Psoas muscle (tissue), 7 donors: ENCODE measurements at regions not wholly inside any gene's neighbourhood (a gene's known extent, or its start where the extent isn't known, plus 50 kb on each side); places are given as distances from the start of the nearest gene placed in this dataset.
"Not testable (repeated sequence)": the region's sequence is repeated elsewhere in the genome, so short reads cannot be mapped to it uniquely, and the experiment has no call there.

Experiments used
- ATAC-seq, 4 donors: fragments of 200-7000 bp; cut with Tn5 transposase; one replicate each; pipeline ENCODE4 v1.9.1; 2020; ENCODE audit warnings: moderate library complexity in 3 of 4, mild to moderate bottlenecking in 2 of 4
- DNase-seq, 2 donors: peaks; one replicate each; pipeline ENCODE4 v3.0.0-alpha.2; 2020
- H3K27ac ChIP-seq: fragments of 200-600 bp; one replicate; pipeline ENCODE4 v1.8.0; 2022
- H3K27me3 ChIP-seq, 3 donors: fragments of 200-600 bp in 1 of 3; one replicate each; pipeline versions ENCODE4 v1.6.1 to v1.8.0; 2013 to 2022; ENCODE audit warnings: low read length in 2 of 3, mild to moderate bottlenecking in 2 of 3, moderate library complexity in 1 of 3; ENCODE audit not compliant: insufficient read depth in 3 of 3
- H3K36me3 ChIP-seq, 2 donors: fragments of 200-600 bp in 1 of 2; one replicate each; pipeline versions ENCODE4 v1.6.1 to v1.8.0; 2013 to 2022; ENCODE audit warnings: low read depth in 1 of 2, mild to moderate bottlenecking in 1 of 2, moderate library complexity in 1 of 2; ENCODE audit not compliant: insufficient read depth in 1 of 2
- H3K4me1 ChIP-seq: fragments of 200-600 bp; one replicate; pipeline ENCODE4 v1.8.0; 2022
- H3K4me3 ChIP-seq: fragments of 200-600 bp; one replicate; pipeline ENCODE4 v1.8.0; 2022; ENCODE audit warnings: mild to moderate bottlenecking
- H3K9me3 ChIP-seq: fragments of 200-600 bp; one replicate; pipeline ENCODE4 v1.8.0; 2022
- WGBS, 3 donors: extraction: QIAGEN DNeasy Blood & Tissue Kit; methylation state at CpG; one replicate each; pipeline versions ENCODE4 v1.1.6 to v1.1.7; 2013; 5-methylcytosine and 5-hydroxymethylcytosine counted together
- intact Hi-C, 2 donors: fragments of 100-400 bp; cut with DNase I; formaldehyde crosslinking; loops; one replicate each; pipeline versions ENCODE4 v1.11.0 to v1.14.2; 2022
- TF ChIP-seq, protein P1 (sequence below): fragments of 200-600 bp; IDR thresholded peaks from one replicate; pipeline ENCODE4 v1.8.0; 2022; ENCODE audit warnings: antibody characterized with exemption
- donor health status: healthy with polysubstance abuse.
- donor health status: DM: no; HTN: no; CAD: no; lungs with moderate emphysema.
- donor health status: Bipolar disorder and iron deficiency.
- donor health status: healthy.
- donor health status: DM: yes; HTN: yes; CAD: no.
- donor health status: DM: no; HTN: no; CAD: no.
- donor health status: DM: yes; HTN: yes; CAD: no.

DNA sequence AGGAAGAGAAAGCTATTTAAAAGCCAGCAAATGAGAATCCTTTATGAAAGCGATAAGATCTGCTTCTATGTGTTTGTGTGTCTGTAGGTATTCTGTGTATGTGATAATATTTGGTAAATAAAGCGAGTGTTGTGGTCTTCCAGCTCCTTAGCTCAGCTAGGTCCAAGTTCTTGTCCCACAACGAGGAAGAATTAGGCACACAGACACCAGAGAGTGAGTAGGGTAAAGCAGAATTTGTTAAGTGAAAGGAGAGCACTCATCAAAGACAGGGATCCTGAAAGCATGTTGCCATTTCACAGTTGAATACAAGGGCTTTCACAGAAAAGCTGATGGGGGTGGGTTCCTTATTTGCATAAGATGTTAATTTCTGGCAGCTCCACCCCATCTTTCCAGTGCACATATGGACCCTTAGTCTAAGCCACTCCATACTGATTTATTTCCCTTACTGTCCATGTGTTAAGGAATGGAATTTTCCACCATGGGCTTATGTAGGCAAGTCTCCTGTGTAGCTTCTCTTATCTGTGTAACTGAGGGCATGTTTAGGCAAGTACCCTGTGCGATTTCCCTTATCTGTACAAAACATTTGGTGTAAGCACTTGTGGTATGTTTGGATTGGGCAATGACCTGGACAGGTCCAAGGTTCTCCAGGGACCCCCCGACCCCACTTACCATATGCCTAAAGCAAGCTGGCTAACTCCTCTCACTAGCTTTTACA, 165.9 kb upstream of the VIPR2 start:
- ATAC-seq (no peak), DNase-seq (no peak)
- intact Hi-C loops = no loop called here
- TF ChIP-seq, protein P1, sequence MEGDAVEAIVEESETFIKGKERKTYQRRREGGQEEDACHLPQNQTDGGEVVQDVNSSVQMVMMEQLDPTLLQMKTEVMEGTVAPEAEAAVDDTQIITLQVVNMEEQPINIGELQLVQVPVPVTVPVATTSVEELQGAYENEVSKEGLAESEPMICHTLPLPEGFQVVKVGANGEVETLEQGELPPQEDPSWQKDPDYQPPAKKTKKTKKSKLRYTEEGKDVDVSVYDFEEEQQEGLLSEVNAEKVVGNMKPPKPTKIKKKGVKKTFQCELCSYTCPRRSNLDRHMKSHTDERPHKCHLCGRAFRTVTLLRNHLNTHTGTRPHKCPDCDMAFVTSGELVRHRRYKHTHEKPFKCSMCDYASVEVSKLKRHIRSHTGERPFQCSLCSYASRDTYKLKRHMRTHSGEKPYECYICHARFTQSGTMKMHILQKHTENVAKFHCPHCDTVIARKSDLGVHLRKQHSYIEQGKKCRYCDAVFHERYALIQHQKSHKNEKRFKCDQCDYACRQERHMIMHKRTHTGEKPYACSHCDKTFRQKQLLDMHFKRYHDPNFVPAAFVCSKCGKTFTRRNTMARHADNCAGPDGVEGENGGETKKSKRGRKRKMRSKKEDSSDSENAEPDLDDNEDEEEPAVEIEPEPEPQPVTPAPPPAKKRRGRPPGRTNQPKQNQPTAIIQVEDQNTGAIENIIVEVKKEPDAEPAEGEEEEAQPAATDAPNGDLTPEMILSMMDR = no peak
- Histone ChIP-seq H3K27ac (no peak overlapping the region), H3K27me3 (no peaks in the 10 kb centered on the region), H3K4me3 (no peak overlapping the region), H3K36me3 (no peaks in the 10 kb centered on the region), H3K4me1 (no peaks in the 10 kb centered on the region), H3K9me3 (no peaks in the 10 kb centered on the region)
- WGBS, 3 donors = 50 to 56% (median 54%) methylated on average over 5 of the region's 5 CpGs

DNA sequence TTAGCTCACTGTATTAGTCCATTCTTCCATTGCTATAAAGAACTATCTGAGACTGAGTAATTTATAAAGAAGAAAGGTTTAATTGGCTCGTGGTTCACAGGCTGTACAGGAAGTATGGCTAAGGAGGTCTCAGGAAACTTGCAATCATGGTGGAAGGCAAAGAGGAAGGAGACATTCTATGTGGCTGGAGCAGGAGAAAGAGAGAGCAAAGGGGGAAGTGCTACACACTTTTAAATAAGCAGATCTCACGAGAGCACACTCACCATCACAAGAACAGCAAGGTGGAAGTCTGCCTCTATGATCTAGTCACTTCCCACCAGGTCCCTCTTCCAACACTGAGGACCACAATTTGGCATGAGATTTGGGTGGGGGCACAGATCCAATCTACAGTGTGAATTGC, 164.5 kb upstream of the VIPR2 start:
- H3K36me3 ChIP-seq, H3K4me3 ChIP-seq, intact Hi-C loops, H3K27ac ChIP-seq, DNase-seq, H3K27me3 ChIP-seq, H3K9me3 ChIP-seq, ATAC-seq, H3K4me1 ChIP-seq: not testable (repeated sequence)
- 42 to 52% (median 43%) methylated on average over 2 of the region's 2 CpGs for WGBS, 3 donors

DNA sequence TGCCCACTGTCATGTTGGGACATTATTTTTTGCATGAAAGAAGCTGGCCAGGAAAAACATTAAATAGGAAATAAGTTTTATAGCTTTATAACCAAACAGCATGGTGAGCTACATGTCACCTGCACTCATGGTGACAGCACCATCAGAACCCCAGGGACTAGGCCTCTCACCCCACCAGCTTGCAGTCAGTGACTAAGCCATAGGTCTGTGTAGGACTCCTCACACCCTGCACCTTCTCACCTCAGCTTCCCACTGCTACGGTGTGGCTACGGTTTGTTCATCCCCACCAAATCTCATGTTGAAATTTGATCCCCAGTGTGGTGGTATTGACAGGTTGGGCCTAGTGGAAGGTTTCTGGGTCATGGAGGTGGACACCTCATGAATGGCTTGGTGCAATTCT, 161.3 kb upstream of the VIPR2 start:
- Histone ChIP-seq H3K4me3 (no peak overlapping the region), H3K4me1 (no peaks in the 10 kb centered on the region), H3K36me3 (no peaks in the 10 kb centered on the region), H3K9me3 (no peaks in the 10 kb centered on the region), H3K27ac (no peak overlapping the region), H3K27me3 (no peaks in the 10 kb centered on the region)
- ATAC-seq (no peak), DNase-seq (no peak)
- intact Hi-C loops = no loop called here
- 81 to 84% (median 84%) methylated on average over 2 of the region's 2 CpGs for WGBS, 3 donors
- TF ChIP-seq, protein P1 = no peak

DNA sequence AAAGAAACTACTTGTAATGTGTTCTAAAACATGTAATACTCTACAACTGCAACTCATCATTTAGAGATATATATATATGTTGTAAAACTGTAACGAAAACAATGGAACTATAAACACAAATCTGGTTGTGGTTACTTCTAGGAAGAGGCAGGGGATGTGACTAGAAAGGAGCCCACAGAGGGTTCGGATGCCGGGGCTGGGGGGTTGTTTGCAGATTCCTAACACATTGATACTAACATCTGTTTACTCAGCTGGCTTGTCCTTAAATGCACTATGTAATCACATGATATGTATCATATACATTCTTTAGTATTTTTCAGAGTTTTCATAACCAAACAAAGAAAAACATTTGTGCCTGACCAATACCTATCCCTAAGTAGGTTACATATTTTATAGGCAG, 160.5 kb upstream of the VIPR2 start:
- intact Hi-C loops, ATAC-seq, H3K9me3 ChIP-seq, H3K4me1 ChIP-seq, H3K27ac ChIP-seq, DNase-seq, H3K4me3 ChIP-seq, H3K27me3 ChIP-seq, H3K36me3 ChIP-seq: not testable (repeated sequence)
- 30 to 68% (median 44%) methylated on average over 3 of the region's 3 CpGs for WGBS, 3 donors

DNA sequence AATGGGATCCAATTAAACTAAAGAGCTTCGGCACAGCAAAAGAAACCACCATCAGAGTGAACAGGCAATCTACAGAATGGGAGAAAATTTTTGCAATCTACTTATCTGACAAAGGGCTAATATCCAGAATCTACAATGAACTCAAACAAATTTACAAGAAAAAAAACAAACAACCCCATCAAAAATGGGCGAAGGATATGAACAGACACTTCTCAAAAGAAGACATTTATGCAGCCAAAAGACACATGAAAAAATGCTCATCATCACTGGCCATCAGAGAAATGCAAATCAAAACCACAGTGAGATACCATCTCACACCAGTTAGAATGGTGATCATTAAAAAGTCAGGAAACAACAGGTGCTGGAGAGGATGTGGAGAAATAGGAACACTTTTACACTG, 158.8 kb upstream of the VIPR2 start:
- WGBS, 3 donors = 74 to 79% (median 78%) methylated on average over 2 of the region's 2 CpGs
- H3K9me3 ChIP-seq, ATAC-seq, DNase-seq, H3K27me3 ChIP-seq, H3K4me3 ChIP-seq, H3K27ac ChIP-seq, H3K4me1 ChIP-seq, intact Hi-C loops, H3K36me3 ChIP-seq: not testable (repeated sequence)

DNA sequence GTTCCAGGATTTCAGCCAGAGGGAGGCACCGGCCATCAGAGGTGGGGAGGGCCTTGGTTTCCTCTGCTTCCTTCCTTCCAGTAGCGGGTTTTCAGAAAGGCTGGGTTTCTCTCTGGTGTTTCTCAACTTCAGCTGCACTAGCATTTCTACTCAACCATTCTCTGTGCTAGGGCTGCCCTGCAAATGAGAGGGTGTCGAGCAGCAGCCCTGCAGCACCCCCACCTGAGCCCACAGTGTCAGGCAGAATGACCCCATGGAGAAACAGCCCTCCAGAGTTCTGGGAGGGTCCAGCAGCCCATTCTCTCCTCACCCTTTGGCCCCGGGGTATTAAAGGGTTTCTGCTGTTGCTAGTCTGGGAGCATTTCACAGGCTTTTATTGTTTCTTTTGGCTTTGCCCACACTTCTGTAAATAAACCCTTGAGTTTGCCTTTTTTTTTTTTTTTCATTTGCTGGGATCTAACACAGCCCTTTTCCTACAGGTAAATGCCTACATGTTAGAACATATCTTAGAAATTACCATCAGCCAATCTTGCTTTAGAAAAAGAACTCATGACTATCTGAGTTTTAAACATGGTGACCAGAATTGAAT, 151.5 kb upstream of the VIPR2 start:
- no peaks in the 10 kb centered on the region for H3K36me3 ChIP-seq
- no peaks in the 10 kb centered on the region for H3K9me3 ChIP-seq
- H3K4me1 ChIP-seq = no peaks in the 10 kb centered on the region
- no peak for ATAC-seq
- TF ChIP-seq, protein P1 = no peak
- WGBS, 3 donors = 42 to 58% (median 49%) methylated on average over 4 of the region's 4 CpGs
- no peak for DNase-seq
- no peaks in the 10 kb centered on the region for H3K27me3 ChIP-seq
- intact Hi-C loops = no loop called here
- H3K4me3 ChIP-seq = no peak overlapping the region
- no peak overlapping the region for H3K27ac ChIP-seq

DNA sequence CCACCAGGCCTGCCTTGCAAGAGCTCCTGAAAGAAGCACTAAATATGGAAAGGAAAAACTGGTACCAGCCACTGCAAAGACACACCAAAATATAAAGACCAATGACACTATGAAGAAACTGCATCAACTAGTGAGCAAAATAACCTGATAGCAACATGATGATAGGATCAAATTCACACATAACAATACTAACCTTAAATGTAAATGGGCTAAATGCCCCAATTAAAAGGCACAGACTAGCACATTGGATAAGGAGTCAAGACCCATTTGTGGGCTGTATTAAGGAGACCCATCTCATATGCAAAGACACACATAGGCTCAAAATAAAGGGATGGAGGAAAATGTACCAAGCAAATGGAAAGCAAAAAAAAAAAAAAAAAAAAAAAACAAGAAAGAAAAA, 141.8 kb upstream of the VIPR2 start:
- H3K27ac ChIP-seq, H3K36me3 ChIP-seq, H3K4me1 ChIP-seq, ATAC-seq, H3K4me3 ChIP-seq, H3K9me3 ChIP-seq, H3K27me3 ChIP-seq, DNase-seq, intact Hi-C loops: not testable (repeated sequence)
